Fibroblast of lung (primary cell): ENCODE measurements at regions not wholly inside any gene's neighbourhood (a gene's known extent, or its start where the extent isn't known, plus 50 kb on each side); places are given as distances from the start of the nearest gene placed in this dataset.

Source experiments
- CTCF ChIP-seq, 2 donors: IDR thresholded peaks in 1 of 2; conservative IDR thresholded peaks in 1 of 2; 1 replicate in 1 of 2; 2 replicates in 1 of 2; pipeline ENCODE4 v1.5.1; 2011 to 2012; ENCODE audit warnings: low read length in 2 of 2, control low read depth in 1 of 2, inconsistent platforms in 1 of 2, low read depth in 1 of 2, mild to moderate bottlenecking in 1 of 2
- EZH2 ChIP-seq: IDR thresholded peaks from 2 replicates; pipeline ENCODE4 v1.5.1; 2012; ENCODE audit warnings: low read length, control low read depth, mild to moderate bottlenecking; ENCODE audit errors: missing control alignments

GRCh38 chr2:219871351-219871750, 243.9 kb downstream of the SLC4A3 start:
- no peak for TF ChIP-seq CTCF (conservative IDR thresholded peaks at IDR 0.05 in 1 of 2, IDR thresholded peaks at IDR 0.05 in 1 of 2; ENCODE audit: low read depth in 1 of 2, low read length in 2 of 2)
- TF ChIP-seq EZH2: no peak
